NCI-H2081 treated with DMSO at 0.1 percent for 48 hours (cell line): ENCODE measurements at regions not wholly inside any gene's neighbourhood (a gene's known extent, or its start where the extent isn't known, plus 50 kb on each side); places are given as distances from the start of the nearest gene placed in this dataset.
"Not testable (repeated sequence)": the region's sequence is repeated elsewhere in the genome, so short reads cannot be mapped to it uniquely, and the experiment has no call there.

ENCODE experiments used
- DNase-seq: peaks from one replicate; lab custom pipeline; 2025; lab: John Stamatoyannopoulos, UW

- no peak for DNase-seq
Measured at GRCh38 chr15:96582473-96582872, 252.0 kb downstream of the NR2F2 start.

- DNase-seq = no peak
Measured at GRCh38 chr15:96583671-96584070, 253.2 kb downstream of the NR2F2 start.

- peak; percentile 46 for DNase-seq
Measured at GRCh38 chr15:96585484-96586386, 255.2 kb downstream of the NR2F2 start.

- DNase-seq = no peak
Measured at GRCh38 chr15:96586901-96587300, 256.4 kb downstream of the NR2F2 start.

GRCh38 chr15:96589864-96590263, 259.4 kb downstream of the NR2F2 start:
- DNase-seq = no peak

- peak; percentile 62 for DNase-seq
Measured at GRCh38 chr15:96593735-96594134, 263.2 kb downstream of the NR2F2 start.

DNA sequence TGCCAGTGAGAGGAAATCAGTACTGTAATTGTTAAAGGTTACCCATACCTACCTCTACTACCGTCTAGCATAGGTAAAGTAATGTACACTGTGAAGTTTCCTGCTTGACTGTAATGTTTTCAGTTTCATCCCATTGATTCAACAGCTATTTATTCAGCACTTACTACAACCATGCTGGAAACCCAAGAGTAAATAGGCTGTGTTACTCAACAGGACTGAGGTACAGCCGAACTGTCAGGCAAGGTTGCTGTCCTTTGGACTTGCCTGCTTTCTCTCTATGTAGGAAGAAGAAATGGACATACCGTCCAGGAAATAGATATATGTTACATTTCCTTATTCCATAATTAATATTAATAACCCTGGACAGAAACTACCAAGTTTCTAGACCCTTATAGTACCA, 265.5 kb downstream of the NR2F2 start:
- DNase-seq = no peak

DNA sequence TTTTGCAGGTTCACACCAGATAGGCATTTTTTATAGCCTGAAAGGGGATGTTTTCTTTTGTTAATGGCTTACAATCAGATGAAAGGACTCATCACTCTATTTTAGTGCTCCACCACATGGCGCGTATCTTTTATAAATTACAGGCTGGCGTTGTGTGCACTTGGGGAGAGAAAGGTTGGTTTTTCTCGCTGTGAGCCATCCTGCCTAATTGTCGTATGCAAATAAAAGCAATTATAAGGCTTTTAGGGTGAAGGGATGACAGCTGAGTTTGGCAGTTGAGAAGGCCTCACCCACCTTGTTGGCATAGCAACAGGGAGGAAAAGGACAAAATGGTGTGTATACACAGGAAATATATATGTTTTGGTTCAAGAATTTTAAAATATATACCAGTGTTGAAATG, 268.0 kb downstream of the NR2F2 start:
- DNase-seq = peak; percentile 93

- peak; percentile 68 for DNase-seq
Measured at GRCh38 chr15:96599268-96599667, 268.8 kb downstream of the NR2F2 start.

DNA sequence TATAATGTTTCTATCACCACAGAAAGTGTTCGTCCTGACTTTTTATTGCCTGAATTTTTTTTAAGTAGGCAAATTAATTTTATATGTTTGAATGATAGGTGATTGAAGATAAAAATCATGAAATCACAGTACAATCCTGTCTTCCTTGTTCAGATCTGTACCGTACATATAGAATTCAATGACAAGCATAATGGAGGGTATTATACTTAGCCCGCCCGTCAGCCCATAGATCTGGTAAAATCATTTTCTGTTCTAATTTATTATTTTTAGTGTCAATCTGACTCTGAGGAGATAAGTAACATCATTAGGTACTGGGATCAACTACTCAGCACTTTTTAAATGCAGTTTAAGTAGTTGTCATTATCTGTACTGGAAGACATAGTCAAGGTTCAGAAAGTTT, 269.9 kb downstream of the NR2F2 start:
- DNase-seq = no peak

DNA sequence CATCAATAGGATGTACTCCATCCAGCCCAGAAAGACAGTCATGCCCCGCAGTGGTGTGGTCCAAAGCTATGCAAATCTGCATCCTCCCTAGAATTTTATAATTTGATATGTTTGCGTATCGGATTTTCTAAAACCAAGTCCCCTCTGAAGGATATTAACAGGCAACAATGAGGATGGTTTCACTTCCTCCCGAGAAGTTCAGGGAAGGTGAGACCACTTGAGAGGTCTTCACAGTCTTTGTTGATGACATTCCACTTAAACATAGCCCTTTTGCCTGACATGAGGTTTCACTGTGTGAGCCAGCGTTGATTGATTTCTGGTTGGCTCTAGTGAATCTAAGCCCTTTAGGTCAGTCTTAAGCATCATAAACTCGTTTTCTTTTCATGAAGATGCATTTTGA, 276.1 kb downstream of the NR2F2 start:
- DNase-seq = no peak

DNA sequence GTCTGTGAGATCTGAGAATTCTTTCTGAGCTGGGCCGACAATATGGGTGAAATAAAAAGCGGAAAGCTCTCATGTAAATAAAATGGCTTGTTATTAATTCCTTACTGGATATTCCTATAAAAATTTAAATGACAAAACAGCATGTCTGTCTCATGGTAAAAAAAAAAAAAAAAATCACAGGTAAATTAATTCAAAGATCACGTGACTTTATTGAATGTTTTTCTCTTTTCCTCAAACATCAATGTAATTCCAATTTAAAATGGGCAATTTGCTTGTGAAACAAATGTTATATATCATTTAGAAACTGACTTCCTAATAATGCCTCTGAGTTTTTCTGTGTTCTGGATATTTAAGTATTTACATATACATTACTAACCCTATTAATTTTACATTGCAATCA, 280.3 kb downstream of the NR2F2 start:
- no peak for DNase-seq

GRCh38 chr15:96612917-96613316, 282.4 kb downstream of the NR2F2 start:
- DNase-seq = no peak

- DNase-seq = no peak
Measured at GRCh38 chr15:96619174-96619573, 288.7 kb downstream of the NR2F2 start.

- DNase-seq = no peak
Measured at GRCh38 chr15:96622714-96623113, 292.2 kb downstream of the NR2F2 start.

GRCh38 chr15:96625256-96625655, 294.8 kb downstream of the NR2F2 start:
- no peak for DNase-seq

- no peak for DNase-seq
Measured at GRCh38 chr15:96627031-96627568, 296.6 kb downstream of the NR2F2 start.

GRCh38 chr15:96629511-96629910, 299.0 kb downstream of the NR2F2 start:
- DNase-seq = no peak

GRCh38 chr15:96638793-96639192, 308.3 kb downstream of the NR2F2 start:
- DNase-seq = no peak

GRCh38 chr15:96645796-96646195, 315.3 kb downstream of the NR2F2 start:
- DNase-seq = no peak

DNA sequence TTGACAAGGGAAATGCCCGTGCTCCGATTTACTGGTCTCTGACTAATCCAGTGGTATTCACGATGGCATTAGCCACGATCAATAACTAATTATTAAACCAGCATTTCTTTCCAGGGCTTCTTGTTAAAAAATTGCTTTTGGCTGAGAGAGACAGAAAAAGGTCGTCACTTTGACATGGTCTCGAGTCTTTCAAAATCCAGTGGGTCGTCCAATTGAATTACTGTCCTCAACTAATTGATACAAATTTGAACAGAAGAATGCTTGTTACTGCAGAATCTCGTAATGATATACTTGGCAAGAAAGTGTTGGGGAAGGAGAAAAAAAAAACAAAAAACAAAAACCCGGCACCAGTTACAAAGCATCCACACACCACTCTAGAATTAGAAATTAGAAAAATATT, 318.4 kb downstream of the NR2F2 start:
- no peak for DNase-seq

GRCh38 chr15:96657096-96657495, 326.6 kb downstream of the NR2F2 start:
- DNase-seq = no peak

- not testable (repeated sequence) for DNase-seq
Measured at GRCh38 chr15:96666979-96667378, 336.5 kb downstream of the NR2F2 start.

- DNase-seq = no peak
Measured at GRCh38 chr15:96670389-96670788, 339.9 kb downstream of the NR2F2 start.
